ENCODE measurements at regions not wholly inside any gene's neighbourhood (a gene's known extent, or its start where the extent isn't known, plus 50 kb on each side); places are given as distances from the start of the nearest gene placed in this dataset.

DNA sequence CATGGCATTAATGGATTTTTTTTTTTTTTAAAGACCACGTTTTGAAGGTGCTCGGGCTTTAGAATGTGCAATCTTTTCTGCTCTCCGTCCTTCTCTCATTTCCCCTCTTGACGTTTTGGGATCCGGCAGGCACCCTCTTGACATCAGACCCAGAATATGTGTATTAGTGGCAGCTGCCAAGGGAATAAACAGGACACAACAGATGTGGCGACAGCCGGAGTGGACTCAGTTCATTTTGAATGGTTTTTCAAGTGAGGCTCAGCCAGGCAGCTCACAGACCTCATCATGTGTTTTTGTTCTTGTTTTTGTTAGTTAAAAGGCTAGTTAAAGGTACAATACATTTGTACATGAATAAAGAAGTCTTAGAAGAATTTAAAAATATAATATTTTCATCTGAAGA is 365.0 kb upstream of the SEMA6A start:
- TF ChIP-seq, protein P1, sequence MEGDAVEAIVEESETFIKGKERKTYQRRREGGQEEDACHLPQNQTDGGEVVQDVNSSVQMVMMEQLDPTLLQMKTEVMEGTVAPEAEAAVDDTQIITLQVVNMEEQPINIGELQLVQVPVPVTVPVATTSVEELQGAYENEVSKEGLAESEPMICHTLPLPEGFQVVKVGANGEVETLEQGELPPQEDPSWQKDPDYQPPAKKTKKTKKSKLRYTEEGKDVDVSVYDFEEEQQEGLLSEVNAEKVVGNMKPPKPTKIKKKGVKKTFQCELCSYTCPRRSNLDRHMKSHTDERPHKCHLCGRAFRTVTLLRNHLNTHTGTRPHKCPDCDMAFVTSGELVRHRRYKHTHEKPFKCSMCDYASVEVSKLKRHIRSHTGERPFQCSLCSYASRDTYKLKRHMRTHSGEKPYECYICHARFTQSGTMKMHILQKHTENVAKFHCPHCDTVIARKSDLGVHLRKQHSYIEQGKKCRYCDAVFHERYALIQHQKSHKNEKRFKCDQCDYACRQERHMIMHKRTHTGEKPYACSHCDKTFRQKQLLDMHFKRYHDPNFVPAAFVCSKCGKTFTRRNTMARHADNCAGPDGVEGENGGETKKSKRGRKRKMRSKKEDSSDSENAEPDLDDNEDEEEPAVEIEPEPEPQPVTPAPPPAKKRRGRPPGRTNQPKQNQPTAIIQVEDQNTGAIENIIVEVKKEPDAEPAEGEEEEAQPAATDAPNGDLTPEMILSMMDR (IDR thresholded peaks at IDR 0.05) = no peak
- TF ChIP-seq ZFX (IDR thresholded peaks at IDR 0.05; ENCODE audit: borderline replicate concordance) = no peak

All from 22Rv1 (cell line).